Adrenal gland (tissue), 9 donors: ENCODE measurements at regions not wholly inside any gene's neighbourhood (a gene's known extent, or its start where the extent isn't known, plus 50 kb on each side); places are given as distances from the start of the nearest gene placed in this dataset.

Experiments used
- DNase-seq, 7 donors: peaks; one replicate each; pipeline ENCODE4 v3.0.0-alpha.2; 2019 to 2020
- H3K27ac ChIP-seq, 5 donors: fragments of 200-600 bp; sonication (generic) in 4 of 5; 1 replicate in 3 of 5; 2 replicates in 2 of 5; pipeline versions ENCODE4 v1.5.1 to v1.8.0; 2016 to 2020; ENCODE audit warnings: mild to moderate bottlenecking in 1 of 5
- H3K27me3 ChIP-seq: fragments of 200-600 bp; 2 replicates; pipeline ENCODE4 v1.8.0; 2021
- H3K36me3 ChIP-seq, 2 donors: fragments of 200-600 bp; replicated peaks in 1 of 2; 1 replicate in 1 of 2; 2 replicates in 1 of 2; pipeline versions ENCODE4 v1.5.1 to v1.8.0; 2018 to 2022
- H3K4me1 ChIP-seq, 2 donors: fragments of 200-600 bp; replicated peaks in 1 of 2; 1 replicate in 1 of 2; 2 replicates in 1 of 2; pipeline versions ENCODE4 v1.5.1 to v1.8.0; 2018 to 2021
- H3K4me3 ChIP-seq, 4 donors: fragments of 200-600 bp; sonication (generic) in 3 of 4; one replicate each; pipeline ENCODE4 v1.5.1; 2016 to 2018
- H3K9me3 ChIP-seq, 3 donors: fragments of 200-600 bp; sonication (generic) in 1 of 3; replicated peaks in 1 of 3; 1 replicate in 2 of 3; 2 replicates in 1 of 3; pipeline versions ENCODE4 v1.5.1 to v1.8.0; 2016 to 2021
- POLR2A ChIP-seq, 2 donors: fragments of 450-650 bp; IDR thresholded peaks; one replicate each; pipeline ENCODE4 v1.6.1; 2017; ENCODE audit warnings: antibody characterized with exemption in 2 of 2, mild to moderate bottlenecking in 2 of 2, moderate library complexity in 1 of 2
- WGBS, 4 donors: extraction: QIAGEN DNeasy Blood & Tissue Kit in 2 of 4; methylation state at CpG; one replicate each; pipeline versions ENCODE4 v1.1.5 to v1.1.7; 2013 to 2017; 5-methylcytosine and 5-hydroxymethylcytosine counted together
- intact Hi-C, 2 donors: fragments of 100-400 bp; cut with DNase I; formaldehyde crosslinking; loops; one replicate each; pipeline versions ENCODE4 v1.14.1 to v1.15.0; 2022 to 2023
- TF ChIP-seq, protein P1 (sequence below), 6 experiments: fragments of 450-650 bp in 4 of 6; fragments of 200-600 bp in 2 of 6; sonication (generic) in 1 of 6; IDR thresholded peaks; 1 replicate in 5 of 6; 2 replicates in 1 of 6; pipeline versions ENCODE4 v1.5.1 to v1.8.0; 2016 to 2021; ENCODE audit warnings: antibody characterized with exemption in 6 of 6, mild to moderate bottlenecking in 2 of 6, moderate library complexity in 1 of 6
- donor health status: healthy with polysubstance abuse.
- donor health status: Bipolar disorder and iron deficiency.
- donor health status: DM: yes; HTN: yes; CAD: no.
- donor health status: DM: no; HTN: no; CAD: no.
- donor health status: DM: no; HTN: no; CAD: no.

DNA sequence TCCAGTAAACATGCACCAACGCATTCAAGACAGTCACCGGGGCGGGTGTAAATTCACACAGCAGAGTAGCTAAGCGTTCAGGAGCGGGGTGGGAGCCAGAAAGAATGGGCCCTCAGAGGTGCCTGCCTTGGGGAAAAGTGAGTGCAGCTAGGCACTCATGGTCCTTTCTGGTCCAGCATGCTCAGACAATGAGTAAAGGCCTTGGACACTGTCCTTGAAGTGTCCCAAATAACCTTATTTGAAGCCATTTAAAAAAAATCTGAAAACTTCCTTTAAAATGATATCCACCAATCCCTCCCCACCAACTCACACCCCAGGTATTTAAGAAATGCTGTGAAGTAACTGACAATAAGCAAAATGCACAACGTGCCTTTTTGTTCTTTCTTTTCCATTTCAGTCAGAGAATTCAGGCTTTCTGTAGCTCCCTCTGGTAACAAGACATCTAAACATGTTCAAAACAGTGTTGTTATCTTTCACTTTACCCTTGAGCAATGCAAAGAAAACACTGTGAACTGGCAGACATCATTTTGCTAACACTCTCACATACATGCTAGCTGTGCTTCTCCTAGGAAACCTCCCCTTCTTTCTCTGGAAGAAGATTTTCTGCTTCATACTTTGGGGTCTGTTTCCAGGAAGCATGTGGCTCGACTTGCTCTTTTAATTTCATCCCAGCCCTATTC lies 445.1 kb upstream of the SPRED2 start:
- no peak overlapping the region for H3K4me3 ChIP-seq
- no peak for TF ChIP-seq POLR2A (IDR thresholded peaks at IDR 0.05)
- TF ChIP-seq, protein P1, sequence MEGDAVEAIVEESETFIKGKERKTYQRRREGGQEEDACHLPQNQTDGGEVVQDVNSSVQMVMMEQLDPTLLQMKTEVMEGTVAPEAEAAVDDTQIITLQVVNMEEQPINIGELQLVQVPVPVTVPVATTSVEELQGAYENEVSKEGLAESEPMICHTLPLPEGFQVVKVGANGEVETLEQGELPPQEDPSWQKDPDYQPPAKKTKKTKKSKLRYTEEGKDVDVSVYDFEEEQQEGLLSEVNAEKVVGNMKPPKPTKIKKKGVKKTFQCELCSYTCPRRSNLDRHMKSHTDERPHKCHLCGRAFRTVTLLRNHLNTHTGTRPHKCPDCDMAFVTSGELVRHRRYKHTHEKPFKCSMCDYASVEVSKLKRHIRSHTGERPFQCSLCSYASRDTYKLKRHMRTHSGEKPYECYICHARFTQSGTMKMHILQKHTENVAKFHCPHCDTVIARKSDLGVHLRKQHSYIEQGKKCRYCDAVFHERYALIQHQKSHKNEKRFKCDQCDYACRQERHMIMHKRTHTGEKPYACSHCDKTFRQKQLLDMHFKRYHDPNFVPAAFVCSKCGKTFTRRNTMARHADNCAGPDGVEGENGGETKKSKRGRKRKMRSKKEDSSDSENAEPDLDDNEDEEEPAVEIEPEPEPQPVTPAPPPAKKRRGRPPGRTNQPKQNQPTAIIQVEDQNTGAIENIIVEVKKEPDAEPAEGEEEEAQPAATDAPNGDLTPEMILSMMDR (IDR thresholded peaks at IDR 0.05): no peak
- no peaks in the 10 kb centered on the region for H3K27me3 ChIP-seq
- DNase-seq: no peak
- intact Hi-C loops: no loop called here
- 67 to 80% (median 73%) methylated on average over 7 of the region's 7 CpGs for WGBS, 4 donors
- H3K9me3 ChIP-seq: no peaks in the 10 kb centered on the region
- H3K36me3 ChIP-seq: no peaks in the 10 kb centered on the region
- no peaks in the 10 kb centered on the region for H3K4me1 ChIP-seq
- H3K27ac ChIP-seq: no peak overlapping the region

DNA sequence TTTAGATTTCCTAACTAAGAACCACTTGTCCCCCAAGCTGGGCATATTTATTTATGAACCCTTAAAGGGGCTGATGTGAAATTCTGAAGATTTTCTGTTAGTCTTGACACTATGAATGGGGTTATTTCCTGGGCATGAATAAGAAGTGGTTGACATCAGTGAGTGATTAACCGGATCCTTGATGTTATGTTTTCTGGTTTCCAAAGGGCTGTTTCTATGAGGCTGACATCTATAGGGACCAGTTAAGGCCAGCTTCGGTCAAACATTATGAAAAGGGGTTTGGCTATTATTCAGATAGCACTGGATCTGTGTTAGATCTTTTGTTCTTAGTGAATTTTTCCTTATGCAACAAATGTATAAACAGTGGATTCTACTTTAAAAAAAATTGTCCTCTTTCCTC lies 443.7 kb upstream of the SPRED2 start:
- 59 to 89% (median 66%) methylated on average over 2 of the region's 2 CpGs for WGBS, 4 donors
- Histone ChIP-seq H3K9me3 (no peaks in the 10 kb centered on the region), H3K27ac (no peak overlapping the region), H3K36me3 (no peaks in the 10 kb centered on the region), H3K4me1 (no peaks in the 10 kb centered on the region), H3K27me3 (no peaks in the 10 kb centered on the region), H3K4me3 (no peak overlapping the region)
- no peak for DNase-seq
- TF ChIP-seq, protein P1 (IDR thresholded peaks at IDR 0.05): no peak
- TF ChIP-seq POLR2A (IDR thresholded peaks at IDR 0.05): no peak
- intact Hi-C loops: no loop called here

DNA sequence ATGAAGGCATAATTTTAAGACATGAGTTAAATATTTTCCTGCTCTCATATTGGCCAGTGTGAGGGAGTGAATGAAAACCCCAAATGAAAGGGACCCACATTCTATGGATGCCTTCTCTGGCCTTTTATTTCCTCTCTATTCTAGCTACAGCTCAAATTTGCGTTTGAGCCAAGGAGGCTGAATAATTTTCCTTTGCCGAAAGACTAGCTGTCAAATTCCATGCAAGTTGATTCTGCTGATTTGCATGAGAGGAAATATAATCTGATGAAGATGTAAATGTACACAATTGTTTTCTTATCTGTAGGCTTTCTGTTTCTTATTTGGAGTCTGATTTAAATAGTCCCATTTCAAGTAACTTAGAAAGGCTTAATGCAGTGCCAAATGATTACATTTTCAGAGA lies 438.4 kb upstream of the SPRED2 start:
- H3K4me3 ChIP-seq: no peak overlapping the region
- peaks cover 4% of the 10 kb centered on the region for H3K27me3 ChIP-seq
- H3K9me3 ChIP-seq: no peaks in the 10 kb centered on the region
- H3K36me3 ChIP-seq: no peaks in the 10 kb centered on the region
- TF ChIP-seq POLR2A (IDR thresholded peaks at IDR 0.05): no peak
- TF ChIP-seq, protein P1 (IDR thresholded peaks at IDR 0.05): no peak
- intact Hi-C loops: no loop called here
- no peak overlapping the region for H3K27ac ChIP-seq
- no peaks in the 10 kb centered on the region for H3K4me1 ChIP-seq
- DNase-seq: no peak
- 72 to 81% (median 79%) methylated on average over 2 of the region's 2 CpGs for WGBS, 4 donors

DNA sequence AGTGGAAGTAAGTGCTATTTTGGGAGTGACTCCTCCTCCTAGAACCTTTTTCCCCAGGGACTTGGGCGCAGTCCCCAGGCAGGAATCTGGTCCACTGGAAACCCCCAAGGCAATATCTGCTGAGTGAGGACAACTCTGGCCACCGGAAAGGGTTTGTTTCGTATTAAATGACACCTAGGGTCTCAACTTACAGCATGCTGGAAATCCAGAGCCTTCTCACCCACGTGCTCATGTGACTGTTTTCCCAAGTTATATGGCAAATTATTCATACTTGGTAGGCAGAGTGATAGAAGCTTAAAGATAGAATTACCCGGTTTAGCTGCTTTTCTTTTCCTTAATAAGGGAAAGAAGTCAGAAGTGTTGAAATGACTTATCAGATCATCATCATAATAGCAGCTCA lies 436.9 kb upstream of the SPRED2 start:
- Histone ChIP-seq H3K4me3 (no peak overlapping the region), H3K36me3 (no peaks in the 10 kb centered on the region), H3K27ac (no peak overlapping the region), H3K27me3 (peaks cover 4% of the 10 kb centered on the region), H3K4me1 (no peaks in the 10 kb centered on the region), H3K9me3 (no peaks in the 10 kb centered on the region)
- DNase-seq: no peak
- 66 to 85% (median 77%) methylated on average over 5 of the region's 5 CpGs for WGBS, 4 donors
- intact Hi-C loops: no loop called here
- TF ChIP-seq, protein P1 (IDR thresholded peaks at IDR 0.05): no peak
- TF ChIP-seq POLR2A (IDR thresholded peaks at IDR 0.05): no peak
